Keratinocyte (primary cell): ENCODE measurements at regions not wholly inside any gene's neighbourhood (a gene's known extent, or its start where the extent isn't known, plus 50 kb on each side); places are given as distances from the start of the nearest gene placed in this dataset.
A peak's percentile ranks its signal among the peaks of the same experiment; 100 is the strongest.

ENCODE experiments used
- DNase-seq: peaks from one replicate; pipeline ENCODE4 v3.0.0-alpha.2; 2011; ENCODE audit warnings: low read depth, missing footprints, low spot score
- FAIRE-seq: peaks from 2 replicates; lab custom pipeline; 2011; peaks lifted over from hg19 to GRCh38; lab: Jason Lieb, UNC
- H2AFZ ChIP-seq: 2 replicates; pipeline ENCODE4 v1.6.0; 2012; ENCODE audit warnings: low read length, control low read depth, inconsistent platforms; ENCODE audit not compliant: control insufficient read depth
- H3K27ac ChIP-seq: 2 replicates; pipeline ENCODE4 v1.5.1; 2011; ENCODE audit warnings: low read length; ENCODE audit not compliant: control insufficient read depth, insufficient read depth
- H3K27me3 ChIP-seq: 3 replicates; pipeline ENCODE4 v1.6.0; 2011; ENCODE audit warnings: low read length; ENCODE audit not compliant: control insufficient read depth, insufficient read depth; ENCODE audit errors: extremely low read depth
- H3K36me3 ChIP-seq, 2 experiments: 2 replicates in 1 of 2; 3 replicates in 1 of 2; pipeline ENCODE4 v1.5.1; 2011; ENCODE audit warnings: low read length in 2 of 2, mild to moderate bottlenecking in 1 of 2; ENCODE audit not compliant: control insufficient read depth in 2 of 2, insufficient read depth in 2 of 2; ENCODE audit errors: extremely low read depth in 1 of 2
- H3K4me1 ChIP-seq: 3 replicates; pipeline ENCODE4 v1.5.1; 2011; ENCODE audit warnings: low read length; ENCODE audit not compliant: control insufficient read depth, insufficient read depth; ENCODE audit errors: extremely low read depth
- H3K4me2 ChIP-seq: 3 replicates; pipeline ENCODE4 v1.6.0; 2011; ENCODE audit warnings: low read depth, low read length; ENCODE audit not compliant: control insufficient read depth, insufficient read depth; ENCODE audit errors: extremely low read depth
- H3K4me3 ChIP-seq, 3 experiments: fragments of 200-600 bp in 1 of 3; sonication (generic) in 1 of 3; 2 replicates in 2 of 3; 3 replicates in 1 of 3; pipeline ENCODE4 v1.5.1; 2011 to 2016; ENCODE audit warnings: low read length in 3 of 3, mild to moderate bottlenecking in 3 of 3, control low read depth in 2 of 3, inconsistent platforms in 1 of 3, low read depth in 1 of 3, mixed read lengths in 1 of 3, mixed run types in 1 of 3, moderate library complexity in 1 of 3; ENCODE audit not compliant: control insufficient read depth in 2 of 3, insufficient read depth in 2 of 3; ENCODE audit errors: extremely low read depth in 1 of 3
- H3K79me2 ChIP-seq: 2 replicates; pipeline ENCODE4 v1.6.0; 2012; ENCODE audit warnings: low read length; ENCODE audit not compliant: control insufficient read depth, insufficient read depth
- H3K9ac ChIP-seq: 3 replicates; pipeline ENCODE4 v1.6.0; 2011; ENCODE audit warnings: low read length; ENCODE audit not compliant: control insufficient read depth, insufficient read depth; ENCODE audit errors: extremely low read depth
- H3K9me1 ChIP-seq: 3 replicates; pipeline ENCODE4 v1.6.0; 2011; ENCODE audit warnings: low read length; ENCODE audit not compliant: control insufficient read depth, insufficient read depth; ENCODE audit errors: extremely low read depth
- H3K9me3 ChIP-seq: 2 replicates; pipeline ENCODE4 v1.5.1; 2012; ENCODE audit warnings: low read depth, low read length; ENCODE audit not compliant: control insufficient read depth
- H4K20me1 ChIP-seq: 3 replicates; pipeline ENCODE4 v1.6.0; 2011; ENCODE audit warnings: low read length; ENCODE audit not compliant: control insufficient read depth, insufficient read depth; ENCODE audit errors: extremely low read depth
- CTCF ChIP-seq, 3 experiments: IDR thresholded peaks in 1 of 3; conservative IDR thresholded peaks in 1 of 3; optimal IDR thresholded peaks in 1 of 3; 2 replicates in 2 of 3; 3 replicates in 1 of 3; pipeline versions ENCODE3 to v1.5.1; 2011; ENCODE audit warnings: low read length in 3 of 3, mild to moderate bottlenecking in 3 of 3, moderate library complexity in 2 of 3, control low read depth in 1 of 3, inconsistent platforms in 1 of 3; ENCODE audit not compliant: insufficient read depth in 2 of 3; ENCODE audit errors: extremely low read depth in 1 of 3
- EZH2 ChIP-seq: IDR thresholded peaks from one replicate; pipeline ENCODE4 v1.6.1; 2012; ENCODE audit warnings: inconsistent platforms, mild to moderate bottlenecking, low read length, moderate library complexity
- dilution Hi-C: fragments of 300-500 bp; cut with MboI; formaldehyde crosslinking; loops from one replicate; pipeline ENCODE4 v1.7.0; 2020; ENCODE audit warnings: low sequenced_read_pairs; ENCODE audit not compliant: extremely low pct_ligation_motif_present

- peak; percentile 97 for FAIRE-seq
- no peaks in the 10 kb centered on the region for H3K27me3 ChIP-seq
- no peaks in the 10 kb centered on the region for H4K20me1 ChIP-seq
- peak overlapping the region; percentile 83 for H3K4me2 ChIP-seq
- TF ChIP-seq CTCF (optimal IDR thresholded peaks at IDR 0.05 in 1 of 3, IDR thresholded peaks at IDR 0.05 in 1 of 3, conservative IDR thresholded peaks at IDR 0.05 in 1 of 3; ENCODE audit: extremely low read depth in 1 of 3, insufficient read depth in 2 of 3, low read length in 3 of 3) = peak; percentile 35 to 75 (median 56)
- TF ChIP-seq EZH2 = no peak
- DNase-seq = no peak
- dilution Hi-C loops = no loop called here
- H3K36me3 ChIP-seq = no peaks in the 10 kb centered on the region
- peak overlapping the region; percentile 46 for H2AFZ ChIP-seq
- H3K9ac ChIP-seq = peak overlapping the region; percentile 60
- H3K27ac ChIP-seq = peak overlapping the region; percentile 79
- no peaks in the 10 kb centered on the region for H3K9me3 ChIP-seq
- peak overlapping the region in 2 of 3 experiments; percentile 41 to 43 for H3K4me3 ChIP-seq
- H3K4me1 ChIP-seq = peaks cover 56% of the 10 kb centered on the region
- no peaks in the 10 kb centered on the region for H3K9me1 ChIP-seq
- H3K79me2 ChIP-seq = no peaks in the 10 kb centered on the region
Observed at GRCh38 chr5:74035521-74035937, 409.5 kb downstream of the ARHGEF28 start.

GRCh38 chr5:74034733-74035132, 408.7 kb downstream of the ARHGEF28 start:
- Histone ChIP-seq H3K79me2 (no peaks in the 10 kb centered on the region), H3K9me3 (no peaks in the 10 kb centered on the region), H3K9me1 (no peaks in the 10 kb centered on the region), H3K27ac (peak overlapping the region; percentile 79), H3K9ac (peak overlapping the region; percentile 60), H2AFZ (peak overlapping the region; percentile 17), H3K27me3 (no peaks in the 10 kb centered on the region), H3K36me3 (no peaks in the 10 kb centered on the region), H3K4me2 (peak overlapping the region; percentile 83), H4K20me1 (no peaks in the 10 kb centered on the region), H3K4me3 (peak overlapping the region in 2 of 3 experiments; percentile 41 to 43), H3K4me1 (peaks cover 49% of the 10 kb centered on the region)
- DNase-seq (peak; percentile 80), FAIRE-seq (peak; percentile 99)
- no peak for TF ChIP-seq CTCF (optimal IDR thresholded peaks at IDR 0.05 in 1 of 3, IDR thresholded peaks at IDR 0.05 in 1 of 3, conservative IDR thresholded peaks at IDR 0.05 in 1 of 3; ENCODE audit: extremely low read depth in 1 of 3, insufficient read depth in 2 of 3, low read length in 3 of 3)
- dilution Hi-C loops = no loop called here
